HepG2 (cell line): ENCODE measurements at regions not wholly inside any gene's neighbourhood (a gene's known extent, or its start where the extent isn't known, plus 50 kb on each side); places are given as distances from the start of the nearest gene placed in this dataset.

Experiments used
- ZSCAN29 ChIP-seq: sonication (generic); formaldehyde crosslinking; conservative IDR thresholded peaks from 2 replicates; pipeline ENCODE4 v1.4.0; 2020; ENCODE audit warnings: mild to moderate bottlenecking, missing genetic modification reagents
- TF ChIP-seq, protein P1 (sequence below): sonication (generic); formaldehyde crosslinking; IDR thresholded peaks from 2 replicates; pipeline ENCODE4 v1.8.0; 2022; ENCODE audit warnings: missing genetic modification reagents, mild to moderate bottlenecking, borderline replicate concordance

DNA sequence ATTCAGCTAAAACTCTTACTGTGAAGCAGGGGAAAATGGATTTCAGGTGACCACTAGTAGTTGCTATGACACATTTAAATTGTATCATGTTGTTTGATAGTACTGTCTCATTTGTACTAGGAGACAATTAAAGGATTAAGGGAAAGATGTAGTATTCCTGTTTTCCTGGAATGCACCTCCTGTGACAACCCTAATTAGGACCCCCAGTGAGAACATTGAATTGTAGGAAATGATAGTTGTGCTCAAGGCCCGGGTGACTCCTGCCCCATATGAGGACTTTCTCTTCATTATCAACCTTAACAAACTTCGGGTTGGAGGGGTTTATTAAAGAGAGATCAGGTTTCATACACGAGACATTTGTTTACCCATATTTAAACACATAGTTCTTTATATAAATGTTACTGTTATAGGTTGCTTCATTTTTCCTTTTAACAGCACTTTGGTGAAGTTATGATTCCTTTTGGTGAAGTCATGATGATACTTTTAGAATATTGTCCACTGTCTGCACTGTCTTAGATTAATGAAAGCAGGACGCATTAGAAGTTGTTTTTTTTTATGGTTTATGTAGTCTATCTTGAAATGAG, 392.6 kb upstream of the NAALADL2 start:
- TF ChIP-seq ZSCAN29 (CRISPR knock-in tag): no peak
- TF ChIP-seq, protein P1, sequence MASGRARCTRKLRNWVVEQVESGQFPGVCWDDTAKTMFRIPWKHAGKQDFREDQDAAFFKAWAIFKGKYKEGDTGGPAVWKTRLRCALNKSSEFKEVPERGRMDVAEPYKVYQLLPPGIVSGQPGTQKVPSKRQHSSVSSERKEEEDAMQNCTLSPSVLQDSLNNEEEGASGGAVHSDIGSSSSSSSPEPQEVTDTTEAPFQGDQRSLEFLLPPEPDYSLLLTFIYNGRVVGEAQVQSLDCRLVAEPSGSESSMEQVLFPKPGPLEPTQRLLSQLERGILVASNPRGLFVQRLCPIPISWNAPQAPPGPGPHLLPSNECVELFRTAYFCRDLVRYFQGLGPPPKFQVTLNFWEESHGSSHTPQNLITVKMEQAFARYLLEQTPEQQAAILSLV: no peak
